GM21529 (cell line): ENCODE measurements at regions not wholly inside any gene's neighbourhood (a gene's known extent, or its start where the extent isn't known, plus 50 kb on each side); places are given as distances from the start of the nearest gene placed in this dataset.
"Not testable (repeated sequence)": the region's sequence is repeated elsewhere in the genome, so short reads cannot be mapped to it uniquely, and the experiment has no call there.

Experiments used
- ATAC-seq: cut with Tn5 transposase; IDR thresholded peaks from one replicate; pipeline ENCODE4 v1.9.1; 2021; ENCODE audit not compliant: unreplicated experiment

DNA sequence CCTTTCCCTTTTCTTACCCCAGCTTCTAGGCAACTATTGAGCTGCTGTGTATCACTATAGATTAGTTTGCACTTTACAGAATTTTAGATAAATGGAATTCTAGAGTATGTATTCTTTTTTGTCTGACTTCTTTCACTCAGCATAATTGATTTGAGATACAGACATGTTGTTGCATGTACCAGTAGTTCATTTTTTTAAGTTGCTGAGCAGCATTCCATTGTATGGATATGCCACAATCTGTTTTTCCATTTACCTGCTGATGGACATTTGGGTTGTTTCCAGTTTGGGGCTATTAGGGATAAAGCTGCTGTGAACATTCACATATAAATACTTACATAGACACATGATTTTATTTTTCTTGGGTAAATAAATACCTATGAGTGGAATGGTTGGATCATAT, 135.7 kb downstream of the IGF1 start:
- ATAC-seq = no peak

DNA sequence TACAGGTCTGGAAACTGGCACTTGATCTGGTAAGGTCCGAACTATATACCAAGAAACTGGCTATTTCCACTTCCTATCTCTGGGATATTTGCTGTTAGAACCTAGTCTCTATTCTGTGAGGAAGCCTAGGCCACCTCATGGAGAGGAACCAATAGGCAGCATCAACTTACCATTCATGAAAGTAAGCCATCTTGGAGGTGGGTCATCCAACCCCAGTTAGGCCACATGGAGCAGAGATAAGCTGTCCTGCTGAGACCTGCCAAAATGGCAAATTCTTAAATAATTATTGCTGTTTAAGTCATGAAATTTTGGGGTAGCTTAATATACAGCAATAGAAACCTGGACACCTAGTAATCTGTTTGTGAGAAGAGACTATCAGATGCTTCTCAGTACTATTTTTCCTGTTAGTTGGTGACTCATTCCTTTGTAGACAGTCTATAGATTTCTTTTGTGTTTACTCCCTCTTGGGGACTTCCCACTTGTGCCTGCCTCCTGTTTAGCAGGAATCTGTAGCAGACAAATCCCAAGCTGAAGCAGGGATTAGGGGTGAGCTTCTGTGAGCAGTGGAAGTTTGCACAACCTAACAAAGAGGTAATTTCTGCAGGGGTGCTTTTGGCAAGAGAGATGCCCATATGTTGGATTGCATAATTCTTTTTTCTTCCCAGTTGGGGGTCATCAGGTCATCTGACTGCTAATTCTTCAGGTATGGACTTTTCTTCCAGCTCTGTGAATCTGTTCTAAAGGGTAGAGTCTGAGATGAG, 136.8 kb downstream of the IGF1 start:
- no peak for ATAC-seq

DNA sequence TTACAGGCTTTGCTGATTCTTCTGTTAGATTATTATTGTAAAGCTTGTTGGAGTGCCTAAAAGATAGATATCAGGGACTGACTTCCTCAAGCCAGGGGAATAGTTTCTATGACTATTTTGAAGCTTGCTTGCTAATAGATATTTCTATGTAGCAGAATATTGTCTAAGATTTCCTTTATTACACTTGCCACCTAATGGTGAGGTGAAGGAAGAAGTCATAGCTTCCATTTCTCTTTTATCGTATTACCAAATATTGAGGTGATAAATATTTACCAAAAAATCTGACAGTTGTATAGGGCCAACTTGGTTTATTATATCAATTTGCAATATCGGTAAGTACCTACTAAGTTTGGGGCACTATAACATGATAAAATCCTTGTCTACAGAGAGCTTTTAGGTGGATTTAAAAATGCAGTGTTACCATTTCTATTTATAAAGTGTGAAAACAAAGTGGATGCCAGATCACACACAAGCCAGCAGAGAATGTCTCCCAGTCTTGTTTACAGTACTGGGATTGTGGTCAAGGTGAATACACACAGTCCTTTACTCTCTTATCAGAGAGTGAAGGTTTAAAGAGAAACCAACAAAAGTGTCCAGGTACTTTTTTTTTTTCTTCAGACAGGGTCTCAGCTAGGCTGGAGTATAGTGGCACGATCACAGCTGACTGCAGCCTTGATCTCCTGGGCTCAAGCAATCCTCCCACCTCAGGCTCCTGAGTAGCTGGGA, 137.9 kb downstream of the IGF1 start:
- no peak for ATAC-seq

DNA sequence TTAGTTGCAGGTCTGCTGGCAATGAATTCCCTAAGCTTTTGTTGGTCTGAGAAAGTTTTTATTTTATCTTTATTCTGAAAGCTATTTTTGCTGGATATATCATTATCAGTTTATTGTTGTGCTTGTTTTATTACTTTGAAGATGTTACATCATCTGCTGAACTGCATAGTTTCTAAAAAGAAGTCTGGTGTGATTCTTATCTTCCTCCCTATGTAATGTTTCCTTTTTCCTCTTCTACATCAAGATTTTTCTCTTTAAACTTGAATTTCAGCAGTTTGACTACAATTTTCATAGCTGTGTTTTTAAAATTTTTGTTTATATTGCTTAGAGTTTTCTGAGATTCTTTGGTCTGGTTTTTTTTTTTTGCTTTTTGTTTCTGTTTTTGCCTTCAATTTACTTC, 137.1 kb upstream of the PMCH start:
- ATAC-seq = no peak

DNA sequence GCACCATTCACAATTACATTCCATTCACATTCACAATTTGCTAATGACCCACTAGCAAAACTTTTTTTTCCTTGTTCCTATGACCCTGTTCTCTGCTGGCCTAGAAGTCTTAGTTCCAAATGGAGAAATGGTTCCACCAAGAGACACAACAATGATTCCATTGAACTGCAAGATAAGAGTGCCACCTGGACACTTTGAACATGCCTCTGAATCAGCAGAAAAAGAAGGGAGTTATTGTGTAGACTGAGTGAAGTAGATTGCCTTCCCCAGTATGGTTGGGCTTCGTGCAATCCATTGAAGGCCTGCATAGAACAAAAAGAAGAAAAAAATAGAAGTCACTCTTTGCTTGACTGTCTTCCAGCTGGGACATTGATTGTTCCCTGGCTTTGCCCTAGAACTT, 133.8 kb upstream of the PMCH start:
- ATAC-seq = no peak

DNA sequence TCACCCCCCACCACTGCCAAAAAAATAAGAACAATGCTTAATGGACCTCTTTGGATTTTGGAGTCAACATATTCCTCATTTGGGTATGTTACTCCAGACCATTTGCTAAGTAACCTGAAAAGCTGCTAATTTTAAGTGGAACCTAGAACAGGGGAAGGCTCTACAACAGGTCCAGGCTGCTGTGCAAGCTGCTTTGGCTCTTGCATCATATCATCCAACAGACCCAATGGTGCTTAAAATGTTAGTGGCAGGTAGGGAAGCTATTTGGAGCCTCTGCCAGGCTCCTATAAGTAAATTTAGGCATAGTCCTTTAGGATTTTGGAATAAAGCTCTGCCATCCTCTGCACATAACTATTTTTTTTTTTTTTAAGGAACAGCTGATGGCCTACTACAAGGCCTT, 132.2 kb upstream of the PMCH start:
- no peak for ATAC-seq

DNA sequence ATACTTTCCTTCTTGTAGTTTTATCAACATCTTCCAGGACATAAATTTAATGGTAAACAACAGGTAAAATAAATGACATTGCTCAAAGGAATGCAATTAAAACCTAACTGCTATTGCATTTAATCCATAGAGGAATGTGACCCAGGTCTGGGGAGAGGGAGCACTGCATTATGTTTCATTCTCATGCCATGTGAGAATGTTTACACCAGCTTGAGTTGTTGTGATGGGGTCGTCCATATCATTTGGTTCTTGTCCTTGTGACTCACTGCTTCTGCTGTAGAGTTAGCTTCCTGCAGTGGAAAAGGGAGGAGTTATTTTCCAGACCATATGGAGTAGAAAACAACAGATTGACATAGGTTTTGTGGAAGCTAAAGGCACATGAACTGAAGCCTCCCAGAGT, 129.3 kb upstream of the PMCH start:
- no peak for ATAC-seq

DNA sequence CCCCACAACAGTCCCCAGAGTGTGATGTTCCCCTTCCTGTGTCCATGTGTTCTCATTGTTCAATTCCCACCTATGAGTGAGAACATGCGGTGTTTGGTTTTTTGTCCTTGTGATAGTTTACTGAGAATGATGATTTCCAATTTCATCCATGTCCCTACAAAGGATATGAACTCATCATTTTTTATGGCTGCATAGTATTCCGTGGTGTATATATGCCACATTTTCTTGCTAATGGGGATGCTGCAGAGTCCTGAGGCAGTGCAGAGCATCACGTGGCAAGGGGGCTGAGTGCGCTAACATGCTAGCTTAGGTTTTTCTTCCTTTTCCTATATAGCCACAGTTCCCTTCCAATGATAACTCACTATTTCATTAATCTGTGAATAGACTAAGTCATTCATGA, 127.5 kb upstream of the PMCH start:
- not testable (repeated sequence) for ATAC-seq

DNA sequence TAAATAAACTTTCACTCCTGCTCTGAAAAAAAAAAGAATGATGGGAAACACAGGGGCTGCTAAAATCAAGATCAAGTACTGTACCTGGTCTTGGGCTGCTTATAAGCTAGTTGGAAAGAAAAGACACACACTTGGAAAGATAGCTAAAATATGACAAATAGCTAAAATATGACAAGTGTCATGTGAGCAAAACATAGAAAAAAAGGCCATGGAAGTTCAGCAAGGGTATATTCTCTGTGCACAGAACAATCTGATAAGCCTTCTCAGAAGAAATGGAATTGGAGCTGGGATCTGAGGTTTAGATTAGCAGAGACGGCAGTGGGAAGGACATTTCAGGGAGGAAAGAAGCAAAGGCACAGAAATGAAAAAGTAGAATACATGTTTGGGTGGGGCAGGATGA, 126.2 kb upstream of the PMCH start:
- ATAC-seq = no peak

DNA sequence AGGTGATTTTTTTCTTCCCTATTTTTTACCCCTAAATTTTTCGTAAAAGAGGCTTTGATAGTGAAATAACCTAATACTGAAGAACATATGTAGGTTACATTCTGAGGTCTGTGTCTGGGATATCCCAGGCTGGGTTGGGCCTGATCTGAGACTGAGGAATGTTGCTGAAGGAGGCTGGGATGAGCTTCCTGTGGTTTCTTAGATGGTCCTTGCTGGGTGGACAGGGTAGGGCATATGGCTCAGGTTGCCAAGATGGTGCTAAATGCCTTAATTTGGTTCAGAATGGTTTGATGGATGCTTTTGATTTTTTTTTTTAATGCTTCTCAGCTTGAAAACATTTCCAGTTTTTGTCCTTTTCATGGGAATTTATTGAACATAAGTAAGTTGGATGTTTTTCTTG, 124.6 kb upstream of the PMCH start:
- no peak for ATAC-seq

DNA sequence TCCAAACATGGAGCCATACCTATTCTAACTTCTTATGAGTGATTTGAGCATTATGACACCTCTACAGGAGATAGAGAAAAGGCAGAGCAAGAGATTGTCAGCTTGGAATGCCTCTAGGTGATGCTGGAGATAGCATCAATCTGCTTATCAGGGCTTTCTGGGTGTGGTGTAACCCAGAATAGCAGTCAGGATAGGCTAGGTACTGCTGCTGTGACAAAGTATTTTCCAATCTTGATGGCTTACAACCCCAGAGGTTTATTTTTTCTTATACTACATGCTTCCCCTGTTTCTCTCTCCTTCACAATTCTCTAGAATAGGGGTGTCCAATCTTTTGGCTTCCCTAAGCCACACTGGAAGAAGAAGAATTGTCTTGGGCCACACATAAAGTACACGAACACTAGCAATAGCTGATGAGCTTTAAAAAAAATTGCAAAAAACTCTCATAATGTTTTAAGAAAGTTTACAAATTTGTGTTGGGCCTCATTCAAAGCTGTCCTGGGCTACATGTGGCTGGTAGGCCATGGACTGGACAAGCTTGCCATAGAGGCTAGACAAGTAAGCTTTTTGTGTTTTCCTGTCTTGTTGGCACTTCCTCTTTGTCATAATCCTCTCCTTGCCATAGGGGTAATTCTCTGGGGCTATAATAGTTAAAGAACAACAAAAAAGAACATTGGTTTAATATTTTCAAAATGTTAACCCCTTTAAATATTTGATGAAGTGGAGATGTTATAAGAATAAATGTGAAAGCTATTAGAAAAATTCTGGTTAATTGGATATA, 123.9 kb upstream of the PMCH start:
- ATAC-seq = no peak

DNA sequence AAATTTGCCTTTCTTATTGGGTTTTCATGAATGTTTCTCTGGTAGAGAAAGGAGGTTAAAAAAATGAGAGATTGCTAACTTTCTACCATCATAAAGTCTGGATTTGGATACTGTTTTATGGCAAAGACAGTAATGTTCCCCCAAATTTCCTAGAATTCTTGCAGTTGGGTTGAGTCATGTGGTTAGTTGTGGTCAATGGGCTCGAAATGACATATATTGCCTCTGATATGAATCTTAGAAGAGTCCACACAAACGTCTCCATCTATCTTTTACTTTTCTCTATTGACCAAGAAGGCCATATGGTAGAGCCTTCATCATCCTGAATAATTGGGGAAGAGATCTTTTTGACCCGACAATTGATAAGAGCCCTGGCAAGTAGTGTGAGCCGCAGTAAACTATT, 119.5 kb upstream of the PMCH start:
- no peak for ATAC-seq

DNA sequence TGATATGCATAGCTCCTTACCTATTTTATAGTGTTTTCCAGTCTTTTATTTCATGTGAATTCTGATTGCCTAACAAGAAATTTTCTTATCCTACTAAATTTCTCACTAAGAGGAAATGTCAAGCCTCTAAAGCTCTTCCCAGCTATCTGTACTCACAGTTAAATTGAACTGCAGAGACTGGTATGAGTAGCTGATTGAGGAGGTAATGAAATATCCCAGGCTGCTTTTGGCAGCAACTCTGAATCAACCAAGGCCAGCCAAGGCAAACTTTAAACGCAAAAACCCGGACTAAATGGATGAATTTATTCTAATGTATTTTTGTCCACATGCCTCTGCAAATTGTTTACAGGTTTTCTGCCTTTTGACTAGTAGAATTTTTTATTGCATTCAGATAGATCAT, 119.1 kb upstream of the PMCH start:
- no peak for ATAC-seq

DNA sequence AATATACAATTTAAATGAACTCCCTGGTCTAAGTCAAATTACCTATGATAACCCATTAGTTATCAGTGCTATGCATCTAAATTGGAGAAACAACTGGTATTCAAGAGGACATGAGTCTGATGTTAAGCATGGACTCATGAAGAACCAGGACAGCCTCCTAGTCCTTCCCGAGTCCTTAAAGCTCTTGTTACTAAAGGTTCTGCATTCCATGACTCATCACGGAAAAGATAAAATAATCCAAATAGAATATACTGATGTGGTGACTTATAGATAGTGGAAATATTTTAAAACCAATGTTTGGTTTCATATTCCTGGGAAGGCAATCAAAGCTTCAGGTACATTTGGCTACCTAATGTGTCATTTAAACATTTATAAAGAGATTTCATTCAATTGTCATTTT, 117.2 kb upstream of the PMCH start:
- no peak for ATAC-seq

DNA sequence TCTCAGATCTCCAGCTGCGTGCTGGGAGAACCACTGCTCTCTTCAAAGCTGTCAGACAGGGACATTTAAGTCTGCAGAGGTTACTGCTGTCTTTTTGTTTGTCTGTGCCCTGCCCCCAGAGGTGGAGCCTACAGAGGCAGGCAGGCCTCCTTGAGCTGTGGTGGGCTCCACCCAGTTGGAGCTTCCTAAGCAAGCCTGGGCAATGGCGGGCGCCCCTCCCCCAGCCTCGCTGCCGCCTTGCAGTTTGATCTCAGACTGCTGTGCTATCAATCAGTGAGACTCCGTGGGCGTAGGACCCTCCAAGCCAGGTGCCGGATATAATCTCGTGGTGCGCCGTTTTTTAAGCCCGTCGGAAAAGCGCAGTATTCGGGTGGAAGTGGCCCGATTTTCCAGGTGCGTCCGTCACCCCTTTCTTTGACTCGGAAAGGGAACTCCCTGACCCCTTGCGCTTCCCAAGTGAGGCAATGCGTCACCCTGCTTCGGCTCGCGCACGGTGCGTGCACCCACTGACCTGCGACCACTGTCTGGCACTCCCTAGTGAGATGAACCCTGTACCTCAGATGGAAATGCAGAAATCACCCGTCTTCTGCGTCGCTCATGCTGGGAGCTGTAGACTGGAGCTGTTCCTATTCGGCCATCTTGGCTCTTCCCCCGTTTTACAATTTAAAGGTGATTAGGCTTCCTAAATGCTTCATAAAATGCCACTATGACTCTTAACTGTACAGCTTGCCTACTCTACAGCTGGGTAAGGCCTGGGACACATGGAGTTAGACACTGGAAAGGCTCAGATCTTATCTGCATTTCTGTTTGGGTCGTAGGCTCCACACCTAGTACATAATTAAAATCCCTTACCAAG, 115.7 kb upstream of the PMCH start:
- not testable (repeated sequence) for ATAC-seq

DNA sequence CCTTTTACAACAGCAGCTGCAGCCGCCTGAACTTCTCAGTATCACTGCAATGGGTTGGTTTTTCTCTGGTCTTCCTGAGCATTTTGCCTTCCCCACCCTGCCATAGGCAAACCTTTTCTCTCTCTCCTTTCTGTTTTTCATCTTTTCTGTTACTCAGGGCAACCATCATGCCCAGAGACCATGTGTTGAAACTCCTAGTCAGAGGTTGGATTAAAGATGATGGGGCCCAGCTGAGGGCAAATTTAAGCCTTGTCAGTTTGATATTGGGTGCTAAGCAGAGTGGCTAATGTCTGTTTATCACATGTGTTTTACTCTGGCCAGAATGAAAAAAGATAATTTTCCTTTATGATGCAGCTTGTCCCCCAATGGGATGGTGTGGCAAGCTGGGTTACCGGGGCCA, 107.9 kb upstream of the PMCH start:
- ATAC-seq = no peak

DNA sequence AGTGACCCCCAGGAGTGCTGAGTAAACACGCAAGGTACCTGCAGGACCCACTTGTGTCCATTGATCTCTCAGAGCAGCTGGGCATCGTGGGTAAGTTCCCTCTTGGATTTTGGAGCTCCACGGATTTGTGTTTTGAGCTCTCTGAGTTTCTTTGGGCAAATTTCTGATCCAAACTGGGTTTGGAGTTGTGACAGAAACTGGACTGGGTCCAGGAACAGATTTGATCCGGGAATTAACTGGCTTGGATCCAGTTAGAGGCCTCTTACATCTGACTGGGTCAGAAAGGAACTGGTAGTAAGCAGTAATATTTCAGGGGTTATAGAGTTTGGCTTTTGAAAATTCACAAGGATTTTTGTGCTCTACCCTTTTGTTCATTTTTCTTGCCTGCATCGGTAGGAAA, 107.0 kb upstream of the PMCH start:
- ATAC-seq = not testable (repeated sequence)

DNA sequence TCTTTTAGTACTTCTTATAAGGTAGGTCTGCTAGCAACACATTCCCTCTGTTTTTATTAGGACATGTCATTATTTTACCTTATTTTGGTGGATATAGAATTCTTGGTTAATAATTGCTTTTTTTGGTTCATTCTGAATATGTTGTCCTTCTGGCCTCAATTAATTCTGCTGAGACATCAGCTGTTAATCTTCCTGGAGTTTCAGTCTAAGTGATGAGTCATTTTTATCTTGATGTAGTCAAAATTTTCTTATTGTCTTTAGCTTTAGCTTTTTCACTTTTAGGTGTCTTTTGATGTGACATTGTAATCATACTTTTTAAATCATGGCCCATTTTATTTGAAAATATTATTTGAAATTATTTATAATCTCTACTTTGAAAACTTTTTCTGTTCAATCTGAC, 104.9 kb upstream of the PMCH start:
- ATAC-seq = no peak

DNA sequence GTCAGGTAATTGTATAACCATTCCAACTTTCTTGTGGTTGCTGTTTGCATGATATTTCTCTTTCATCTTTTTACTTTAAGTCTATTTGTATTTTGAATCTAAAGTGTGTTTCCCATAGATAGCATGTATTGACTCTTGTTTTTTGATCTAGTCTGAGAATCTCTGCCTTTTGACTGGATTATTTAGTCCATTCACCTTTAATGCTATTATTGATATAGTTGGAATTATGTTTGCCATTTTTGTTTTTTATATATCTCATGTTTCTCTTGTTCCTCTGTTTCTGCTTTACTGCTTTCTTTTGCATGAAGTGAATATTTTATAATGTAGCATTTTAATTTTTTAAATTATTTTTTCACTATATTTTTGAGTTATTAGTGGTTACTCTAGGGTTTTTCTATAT, 103.9 kb upstream of the PMCH start:
- ATAC-seq = no peak

DNA sequence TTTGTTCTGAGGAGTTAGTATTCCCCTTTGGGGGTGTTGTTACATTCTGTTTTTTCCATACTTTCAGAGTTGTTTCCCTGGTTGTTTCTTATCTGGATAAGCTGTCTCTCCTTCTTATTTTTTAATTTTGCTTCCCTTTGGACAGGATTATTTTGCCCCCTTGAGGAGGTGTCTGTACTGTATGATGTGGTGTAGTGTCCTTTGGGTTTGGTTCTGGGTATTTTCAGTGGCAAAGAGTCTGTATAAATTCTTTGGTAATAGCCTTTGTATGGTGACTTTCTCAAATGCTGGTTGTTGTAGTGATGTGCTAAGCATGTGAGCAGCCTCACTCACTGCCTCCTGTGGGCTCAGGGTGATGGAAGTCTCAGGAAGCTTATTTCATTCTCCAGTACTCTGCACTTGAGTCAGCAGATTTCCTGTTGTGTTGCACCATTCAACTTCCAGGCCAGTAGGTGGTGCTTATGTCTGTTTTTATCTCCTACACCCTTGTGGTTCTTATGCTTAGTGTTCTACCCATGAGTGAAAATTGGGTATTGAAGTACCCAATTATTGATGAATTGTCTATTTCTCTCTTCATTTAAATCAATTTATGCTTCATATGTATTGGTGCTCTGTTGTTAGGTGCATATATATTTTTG, 103.3 kb upstream of the PMCH start:
- peak; percentile 94 for ATAC-seq

DNA sequence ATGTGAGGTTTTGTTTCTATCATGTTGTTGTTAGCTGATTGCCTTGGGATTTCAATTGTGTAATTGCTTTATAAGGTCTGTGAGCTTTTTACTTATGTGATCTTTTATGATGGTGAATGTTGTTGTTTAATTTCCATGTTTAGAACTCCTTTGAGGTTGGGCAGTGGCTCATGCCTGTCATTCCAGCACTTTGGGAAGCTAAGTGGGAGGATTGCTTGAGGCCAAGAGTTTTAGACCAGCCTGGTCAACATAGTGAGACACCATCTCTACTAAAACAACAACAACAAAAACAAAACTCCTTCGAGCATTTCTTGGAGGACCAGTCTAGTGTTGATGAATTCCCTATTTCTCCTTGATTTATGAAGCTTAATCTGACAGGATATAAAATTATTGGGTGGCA, 102.1 kb upstream of the PMCH start:
- no peak for ATAC-seq
